ENCODE measurements at regions not wholly inside any gene's neighbourhood (a gene's known extent, or its start where the extent isn't known, plus 50 kb on each side); places are given as distances from the start of the nearest gene placed in this dataset.

- TF ChIP-seq NCOA1 (IDR thresholded peaks at IDR 0.05; ENCODE audit: low read depth), result no peak
- TF ChIP-seq CTCF (IDR thresholded peaks at IDR 0.05 in 2 of 3, conservative IDR thresholded peaks at IDR 0.05 in 1 of 3; ENCODE audit: insufficient read depth in 2 of 3, low read depth in 1 of 3, low read length in 3 of 3), result no peak
- TF ChIP-seq ZZZ3 (IDR thresholded peaks at IDR 0.05), result no peak
- no peak for TF ChIP-seq FOXK1 (CRISPR knock-in tag; IDR thresholded peaks at IDR 0.05; ENCODE audit: borderline replicate concordance)
- TF ChIP-seq POLR2A (conservative IDR thresholded peaks at IDR 0.05), result no peak
- no peak for TF ChIP-seq OTX1 (CRISPR knock-in tag; IDR thresholded peaks at IDR 0.05)
Measured at GRCh38 chr20:22523128-22523498, 61.3 kb downstream of the FOXA2 start.

Measured in K562 (cell line).